PC-9 (cell line): ENCODE measurements at regions not wholly inside any gene's neighbourhood (a gene's known extent, or its start where the extent isn't known, plus 50 kb on each side); places are given as distances from the start of the nearest gene placed in this dataset.
"Not testable (repeated sequence)": the region's sequence is repeated elsewhere in the genome, so short reads cannot be mapped to it uniquely, and the experiment has no call there.

Source experiments
- EZH2 ChIP-seq: fragments of 200-600 bp; sonication (generic); IDR thresholded peaks from 2 replicates; pipeline ENCODE4 v1.8.0; 2017; ENCODE audit warnings: antibody characterized with exemption, low read depth
- TF ChIP-seq, protein P1 (sequence below): fragments of 200-600 bp; sonication (generic); conservative IDR thresholded peaks from 2 replicates; pipeline ENCODE4 v1.6.1; 2017; ENCODE audit warnings: mixed run types, antibody characterized with exemption, mild to moderate bottlenecking, moderate library complexity

DNA sequence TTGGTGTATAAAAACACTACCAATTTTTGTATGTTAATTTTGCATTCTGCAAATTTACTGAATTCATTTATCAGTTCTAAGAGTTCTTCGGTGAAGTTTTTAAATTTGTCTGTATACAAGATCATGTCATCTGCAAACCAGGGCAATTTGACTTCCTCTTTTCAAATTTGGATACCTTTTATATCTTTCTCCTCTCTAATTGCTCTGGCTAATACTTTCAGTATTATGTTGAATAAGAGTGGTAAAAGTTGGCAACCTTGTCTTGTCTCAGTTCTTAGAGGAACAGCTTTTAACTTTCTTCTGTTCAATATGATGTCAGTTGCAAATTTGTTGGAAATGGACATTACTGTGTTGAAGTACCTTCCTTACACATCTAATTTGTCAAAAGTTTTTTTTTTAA, 149.1 kb upstream of the ATP10B start:
- TF ChIP-seq, protein P1, sequence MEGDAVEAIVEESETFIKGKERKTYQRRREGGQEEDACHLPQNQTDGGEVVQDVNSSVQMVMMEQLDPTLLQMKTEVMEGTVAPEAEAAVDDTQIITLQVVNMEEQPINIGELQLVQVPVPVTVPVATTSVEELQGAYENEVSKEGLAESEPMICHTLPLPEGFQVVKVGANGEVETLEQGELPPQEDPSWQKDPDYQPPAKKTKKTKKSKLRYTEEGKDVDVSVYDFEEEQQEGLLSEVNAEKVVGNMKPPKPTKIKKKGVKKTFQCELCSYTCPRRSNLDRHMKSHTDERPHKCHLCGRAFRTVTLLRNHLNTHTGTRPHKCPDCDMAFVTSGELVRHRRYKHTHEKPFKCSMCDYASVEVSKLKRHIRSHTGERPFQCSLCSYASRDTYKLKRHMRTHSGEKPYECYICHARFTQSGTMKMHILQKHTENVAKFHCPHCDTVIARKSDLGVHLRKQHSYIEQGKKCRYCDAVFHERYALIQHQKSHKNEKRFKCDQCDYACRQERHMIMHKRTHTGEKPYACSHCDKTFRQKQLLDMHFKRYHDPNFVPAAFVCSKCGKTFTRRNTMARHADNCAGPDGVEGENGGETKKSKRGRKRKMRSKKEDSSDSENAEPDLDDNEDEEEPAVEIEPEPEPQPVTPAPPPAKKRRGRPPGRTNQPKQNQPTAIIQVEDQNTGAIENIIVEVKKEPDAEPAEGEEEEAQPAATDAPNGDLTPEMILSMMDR: not testable (repeated sequence)
- TF ChIP-seq EZH2: not testable (repeated sequence)
